Esophagus muscularis mucosa (tissue), 4 donors: ENCODE measurements at regions not wholly inside any gene's neighbourhood (a gene's known extent, or its start where the extent isn't known, plus 50 kb on each side); places are given as distances from the start of the nearest gene placed in this dataset.

Source experiments
- DNase-seq: peaks from one replicate; pipeline ENCODE4 v3.0.0-alpha.2; 2017; ENCODE audit errors: extremely low spot score
- H3K27ac ChIP-seq, 4 donors: fragments of 200-600 bp; sonication (generic); replicated peaks in 1 of 4; 1 replicate in 3 of 4; 2 replicates in 1 of 4; pipeline ENCODE4 v1.5.1; 2016 to 2019; ENCODE audit warnings: mild to moderate bottlenecking in 1 of 4
- H3K27me3 ChIP-seq, 4 donors: fragments of 200-600 bp; sonication (generic); one replicate each; pipeline versions ENCODE4 v1.5.1 to v1.6.0; 2016 to 2019
- H3K36me3 ChIP-seq, 4 donors: fragments of 200-600 bp; sonication (generic); one replicate each; pipeline ENCODE4 v1.5.1; 2016 to 2019
- H3K4me1 ChIP-seq, 4 donors: fragments of 200-600 bp; sonication (generic); one replicate each; pipeline ENCODE4 v1.5.1; 2016 to 2019
- H3K4me3 ChIP-seq, 4 donors: fragments of 200-600 bp; sonication (generic); 1 replicate in 2 of 4; 2 replicates in 2 of 4; pipeline ENCODE4 v1.5.1; 2016 to 2019; ENCODE audit warnings: mild to moderate bottlenecking in 4 of 4, moderate library complexity in 1 of 4
- H3K9me3 ChIP-seq, 4 donors: fragments of 200-600 bp; sonication (generic); 1 replicate in 3 of 4; 2 replicates in 1 of 4; pipeline ENCODE4 v1.5.1; 2016 to 2019
- EP300 ChIP-seq: sonication (generic); formaldehyde crosslinking; IDR thresholded peaks from one replicate; pipeline ENCODE4 v1.6.1; 2017; ENCODE audit warnings: antibody characterized with exemption
- POLR2A ChIP-seq: fragments of 450-650 bp; IDR thresholded peaks from one replicate; pipeline ENCODE4 v1.6.1; 2017; ENCODE audit warnings: antibody characterized with exemption, moderate library complexity, mild to moderate bottlenecking, low read depth
- POLR2AphosphoS5 ChIP-seq, 2 donors: sonication (generic); formaldehyde crosslinking; IDR thresholded peaks; one replicate each; pipeline ENCODE4 v1.6.1; 2017; ENCODE audit warnings: antibody characterized with exemption in 2 of 2
- WGBS: methylation state at CpG from one replicate; pipeline ENCODE4 v1.1.5; 2018; 5-methylcytosine and 5-hydroxymethylcytosine counted together
- intact Hi-C: fragments of 100-400 bp; cut with DNase I; formaldehyde crosslinking; loops from one replicate; pipeline ENCODE4 v1.15.1; 2023
- TF ChIP-seq, protein P1 (sequence below), 3 experiments: fragments of 200-600 bp in 2 of 3; fragments of 450-650 bp in 1 of 3; sonication (generic) in 2 of 3; IDR thresholded peaks; one replicate each; pipeline ENCODE4 v1.5.1; 2017 to 2019; ENCODE audit warnings: antibody characterized with exemption in 3 of 3, mild to moderate bottlenecking in 2 of 3, moderate library complexity in 1 of 3

GRCh38 chr11:31865606-31866300 lies 54.6 kb upstream of the PAX6 start:
- intact Hi-C loops, result no loop called here
- no peak for TF ChIP-seq POLR2A
- TF ChIP-seq POLR2AphosphoS5 (IDR thresholded peaks at IDR 0.05), result no peak
- TF ChIP-seq EP300, result no peak
- TF ChIP-seq, protein P1, sequence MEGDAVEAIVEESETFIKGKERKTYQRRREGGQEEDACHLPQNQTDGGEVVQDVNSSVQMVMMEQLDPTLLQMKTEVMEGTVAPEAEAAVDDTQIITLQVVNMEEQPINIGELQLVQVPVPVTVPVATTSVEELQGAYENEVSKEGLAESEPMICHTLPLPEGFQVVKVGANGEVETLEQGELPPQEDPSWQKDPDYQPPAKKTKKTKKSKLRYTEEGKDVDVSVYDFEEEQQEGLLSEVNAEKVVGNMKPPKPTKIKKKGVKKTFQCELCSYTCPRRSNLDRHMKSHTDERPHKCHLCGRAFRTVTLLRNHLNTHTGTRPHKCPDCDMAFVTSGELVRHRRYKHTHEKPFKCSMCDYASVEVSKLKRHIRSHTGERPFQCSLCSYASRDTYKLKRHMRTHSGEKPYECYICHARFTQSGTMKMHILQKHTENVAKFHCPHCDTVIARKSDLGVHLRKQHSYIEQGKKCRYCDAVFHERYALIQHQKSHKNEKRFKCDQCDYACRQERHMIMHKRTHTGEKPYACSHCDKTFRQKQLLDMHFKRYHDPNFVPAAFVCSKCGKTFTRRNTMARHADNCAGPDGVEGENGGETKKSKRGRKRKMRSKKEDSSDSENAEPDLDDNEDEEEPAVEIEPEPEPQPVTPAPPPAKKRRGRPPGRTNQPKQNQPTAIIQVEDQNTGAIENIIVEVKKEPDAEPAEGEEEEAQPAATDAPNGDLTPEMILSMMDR (IDR thresholded peaks at IDR 0.05), result no peak
- no peaks in the 10 kb centered on the region for H3K36me3 ChIP-seq
- no peak overlapping the region for H3K27ac ChIP-seq
- DNase-seq, result no peak
- 80% methylated on average over 12 of the region's 12 CpGs for WGBS
- H3K4me1 ChIP-seq, result no peaks in the 10 kb centered on the region
- peaks cover 0 to 41% (median 0%) of the 10 kb centered on the region in 4 donors for H3K27me3 ChIP-seq
- H3K9me3 ChIP-seq, result no peaks in the 10 kb centered on the region
- H3K4me3 ChIP-seq, result no peak overlapping the region

- H3K4me1 ChIP-seq, result no peaks in the 10 kb centered on the region
- no peaks in the 10 kb centered on the region for H3K9me3 ChIP-seq
- 78% methylated on average over 7 of the region's 7 CpGs for WGBS
- H3K27ac ChIP-seq, result no peak overlapping the region
- H3K27me3 ChIP-seq, result peaks cover 0 to 26% (median 0%) of the 10 kb centered on the region in 4 donors
- intact Hi-C loops, result no loop called here
- TF ChIP-seq EP300 (no peak), POLR2A (no peak), POLR2AphosphoS5 (IDR thresholded peaks at IDR 0.05) (no peak)
- TF ChIP-seq, protein P1 (IDR thresholded peaks at IDR 0.05), result no peak
- no peaks in the 10 kb centered on the region for H3K36me3 ChIP-seq
- no peak for DNase-seq
- no peak overlapping the region for H3K4me3 ChIP-seq
Measured at GRCh38 chr11:31863170-31863832, 52.2 kb upstream of the PAX6 start.

- peak; percentile 91 for DNase-seq
- Histone ChIP-seq H3K4me1 (no peaks in the 10 kb centered on the region), H3K27ac (no peak overlapping the region), H3K36me3 (no peaks in the 10 kb centered on the region), H3K9me3 (no peaks in the 10 kb centered on the region), H3K4me3 (no peak overlapping the region), H3K27me3 (peaks cover 0 to 19% (median 0%) of the 10 kb centered on the region in 4 donors)
- 88% methylated on average over 3 of the region's 3 CpGs for WGBS
- intact Hi-C loops, result no loop called here
- TF ChIP-seq, protein P1 (IDR thresholded peaks at IDR 0.05), result no peak
- no peak for TF ChIP-seq EP300
- TF ChIP-seq POLR2A, result no peak
- TF ChIP-seq POLR2AphosphoS5 (IDR thresholded peaks at IDR 0.05), result no peak
Measured at GRCh38 chr11:31861011-31861410, 49.9 kb upstream of the PAX6 start.
